IMR-90 (cell line): ENCODE measurements at regions not wholly inside any gene's neighbourhood (a gene's known extent, or its start where the extent isn't known, plus 50 kb on each side); places are given as distances from the start of the nearest gene placed in this dataset.

Source experiments
- ATAC-seq: fragments of 200-7000 bp; cut with Tn5 transposase; 2 replicates; pipeline ENCODE4 v1.9.1; 2020; ENCODE audit warnings: low read depth, mild to moderate bottlenecking, moderate library complexity
- BruUV-seq: library from RNA; stranded (reverse); fragments of 400-500 nt; replicated peaks from 2 replicates; lab custom pipeline; 2021; lab: Mats Ljungman, UMichigan
- CTCF ChIA-PET: fragments of 300-600 bp; formaldehyde crosslinking; extraction: SDS; loops from one replicate; lab custom pipeline; 2021; ENCODE audit warnings: antibody characterized with exemption; lab: Yijun Ruan, JAX
- POLR2A ChIA-PET: fragments of 300-600 bp; sonication (Branson Sonifier 250); formaldehyde crosslinking; loops from one replicate; lab custom pipeline; 2022; ENCODE audit warnings: antibody characterized with exemption; ENCODE audit not compliant: unreplicated experiment; lab: Charles Lee
- DNase-seq: peaks from one replicate; pipeline ENCODE4 v3.0.0; 2013
- H2AFZ ChIP-seq: replicated peaks from 2 replicates; pipeline ENCODE3; 2013; ENCODE audit warnings: low read length, mild to moderate bottlenecking; ENCODE audit not compliant: poor library complexity
- H2AK5ac ChIP-seq: 2 replicates; pipeline ENCODE4 v1.6.1; 2013; ENCODE audit warnings: low read depth, low read length, inconsistent platforms
- H2AK9ac ChIP-seq: replicated peaks from 2 replicates; pipeline ENCODE3; 2013; ENCODE audit warnings: mild to moderate bottlenecking, low read depth, low read length, moderate library complexity; ENCODE audit not compliant: poor library complexity
- H2BK120ac ChIP-seq: 2 replicates; pipeline ENCODE4 v1.6.1; 2013; ENCODE audit warnings: low read depth, low read length, inconsistent platforms
- H2BK15ac ChIP-seq: 3 replicates; pipeline ENCODE4 v1.6.1; 2013; ENCODE audit warnings: low read depth, low read length, inconsistent platforms
- H2BK20ac ChIP-seq: 2 replicates; pipeline ENCODE4 v1.6.1; 2013; ENCODE audit warnings: low read depth, mild to moderate bottlenecking, inconsistent platforms, low read length, moderate library complexity
- H2BK5ac ChIP-seq: 2 replicates; pipeline ENCODE4 v1.6.1; 2013; ENCODE audit warnings: mild to moderate bottlenecking, low read depth, low read length, inconsistent platforms; ENCODE audit not compliant: poor library complexity, severe bottlenecking
- H3K14ac ChIP-seq: replicated peaks from 2 replicates; pipeline ENCODE4 v1.6.1; 2013; ENCODE audit warnings: low read depth, low read length, inconsistent platforms
- H3K18ac ChIP-seq: 2 replicates; pipeline ENCODE4 v1.6.1; 2013; ENCODE audit warnings: low read depth, low read length, control low read depth
- H3K23ac ChIP-seq: 2 replicates; pipeline ENCODE4 v1.6.1; 2013; ENCODE audit warnings: low read depth, low read length, inconsistent platforms
- H3K27ac ChIP-seq: 2 replicates; pipeline ENCODE4 v1.5.1; 2013; ENCODE audit warnings: mild to moderate bottlenecking, control low read depth, low read length; ENCODE audit not compliant: insufficient read depth
- H3K27me3 ChIP-seq: 2 replicates; pipeline ENCODE4 v1.6.1; 2013; ENCODE audit warnings: low read length; ENCODE audit not compliant: control insufficient read depth, insufficient read depth
- H3K36me3 ChIP-seq: 2 replicates; pipeline ENCODE4 v1.6.1; 2013; ENCODE audit warnings: low read length, mixed read lengths; ENCODE audit not compliant: control insufficient read depth, insufficient read depth
- H3K4ac ChIP-seq: 2 replicates; pipeline ENCODE4 v1.6.1; 2013; ENCODE audit warnings: low read depth, low read length, inconsistent platforms
- H3K4me1 ChIP-seq: 2 replicates; pipeline ENCODE4 v1.6.1; 2013; ENCODE audit warnings: low read length, mixed read lengths; ENCODE audit not compliant: control insufficient read depth, insufficient read depth
- H3K4me2 ChIP-seq: 2 replicates; pipeline ENCODE4 v1.6.1; 2013; ENCODE audit warnings: low read depth, mild to moderate bottlenecking, control low read depth, low read length, moderate library complexity
- H3K4me3 ChIP-seq: 2 replicates; pipeline ENCODE4 v1.5.1; 2013; ENCODE audit warnings: low read depth, mild to moderate bottlenecking, control low read depth, low read length, moderate library complexity; ENCODE audit not compliant: insufficient read depth
- H3K56ac ChIP-seq: 2 replicates; pipeline ENCODE4 v1.6.1; 2013; ENCODE audit warnings: low read length, inconsistent platforms; ENCODE audit not compliant: insufficient read depth; ENCODE audit errors: extremely low read depth
- H3K79me1 ChIP-seq, 2 experiments: 2 replicates each; pipeline ENCODE4 v1.6.1; 2013; ENCODE audit warnings: low read length in 2 of 2, inconsistent platforms in 1 of 2, low read depth in 1 of 2
- H3K9ac ChIP-seq: 2 replicates; pipeline ENCODE4 v1.6.1; 2013; ENCODE audit warnings: low read depth, low read length, control low read depth
- H3K9me1 ChIP-seq: 2 replicates; pipeline ENCODE4 v1.6.1; 2013; ENCODE audit warnings: low read length, inconsistent platforms; ENCODE audit not compliant: insufficient read depth
- H3K9me3 ChIP-seq: 2 replicates; pipeline ENCODE4 v1.6.1; 2013; ENCODE audit warnings: low read length; ENCODE audit not compliant: control insufficient read depth, insufficient read depth
- H4K20me1 ChIP-seq: 2 replicates; pipeline ENCODE4 v1.6.1; 2013; ENCODE audit warnings: low read length, inconsistent platforms; ENCODE audit not compliant: insufficient read depth
- H4K5ac ChIP-seq: 2 replicates; pipeline ENCODE4 v1.6.1; 2013; ENCODE audit warnings: mild to moderate bottlenecking, low read depth, low read length, control low read depth
- H4K8ac ChIP-seq, 2 experiments: 2 replicates each; pipeline ENCODE4 v1.6.1; 2013; ENCODE audit warnings: low read depth in 2 of 2, low read length in 2 of 2, control low read depth in 1 of 2, inconsistent platforms in 1 of 2
- H4K91ac ChIP-seq: 2 replicates; pipeline ENCODE4 v1.6.1; 2013; ENCODE audit warnings: low read depth, low read length, inconsistent platforms; ENCODE audit not compliant: insufficient read depth
- FOS ChIP-seq: fragments of 150-350 bp; IDR thresholded peaks from 2 replicates; pipeline ENCODE4 v1.6.1; 2016; ENCODE audit warnings: low read depth, low read length
- MAFK ChIP-seq: IDR thresholded peaks from 2 replicates; pipeline ENCODE4 v1.6.1; 2012; ENCODE audit warnings: low read depth, low read length, improper control_type of control experiment
- NFE2L2 ChIP-seq: fragments of 150-350 bp; IDR thresholded peaks from 2 replicates; pipeline ENCODE4 v1.6.1; 2016; ENCODE audit warnings: low read depth, mild to moderate bottlenecking, low read length
- RCOR1 ChIP-seq: IDR thresholded peaks from 2 replicates; pipeline ENCODE4 v1.6.1; 2012; ENCODE audit warnings: mild to moderate bottlenecking, low read length, improper control_type of control experiment; ENCODE audit not compliant: insufficient replicate concordance
- RFX5 ChIP-seq: IDR thresholded peaks from 2 replicates; pipeline ENCODE4 v1.8.0; 2012; ENCODE audit warnings: low read depth, mild to moderate bottlenecking, low read length, moderate library complexity
- SMC3 ChIP-seq: fragments of 150-350 bp; IDR thresholded peaks from 2 replicates; pipeline ENCODE4 v1.6.1; 2016; ENCODE audit warnings: low read depth, mild to moderate bottlenecking, antibody characterized with exemption, low read length, moderate library complexity
- WGBS, 2 experiments: methylation state at CpG; one replicate each; pipeline versions ENCODE4 v1.1.5 to v1.1.7; 2013; ENCODE audit warnings: missing lambda C conversion rate in 2 of 2; ENCODE audit not compliant: insufficient read length in 1 of 2; ENCODE audit errors: extremely low coverage in 2 of 2; 5-methylcytosine and 5-hydroxymethylcytosine counted together
- dilution Hi-C: fragments of 300-500 bp; cut with HindIII; formaldehyde crosslinking; loops from one replicate; pipeline ENCODE4 v1.14.3; 2018; ENCODE audit warnings: low sequenced_read_pairs; ENCODE audit not compliant: unreplicated experiment
- in situ Hi-C: fragments of 300-500 bp; cut with MboI; formaldehyde crosslinking; loops from 3 replicates; pipeline ENCODE4 v1.14.3; 2019; ENCODE audit warnings: low sequenced_read_pairs, inconsistent platforms, mixed read lengths
- intact Hi-C: fragments of 100-400 bp; cut with micrococcal nuclease; formaldehyde crosslinking; loops from 2 replicates; pipeline ENCODE4 v1.10.0; 2022

- Histone ChIP-seq H3K4ac (no peak overlapping the region), H4K5ac (no peak overlapping the region), H3K14ac (no peak overlapping the region), H2AFZ (no peak overlapping the region), H3K23ac (no peak overlapping the region), H2BK120ac (no peak overlapping the region), H3K18ac (no peak overlapping the region), H3K4me2 (no peak overlapping the region), H3K4me3 (no peak overlapping the region), H3K27ac (no peak overlapping the region), H3K56ac (no peak overlapping the region), H4K8ac (no peak overlapping the region), H2AK5ac (no peak overlapping the region), H2BK20ac (no peak overlapping the region), H2BK15ac (no peak overlapping the region), H3K9me1 (no peaks in the 10 kb centered on the region), H3K27me3 (no peaks in the 10 kb centered on the region), H3K4me1 (no peaks in the 10 kb centered on the region), H3K79me1 (no peaks in the 10 kb centered on the region), H3K9me3 (no peaks in the 10 kb centered on the region), H3K9ac (no peak overlapping the region), H2BK5ac (no peak overlapping the region), H4K20me1 (no peaks in the 10 kb centered on the region), H4K91ac (no peak overlapping the region), H2AK9ac (no peak overlapping the region), H3K36me3 (no peaks in the 10 kb centered on the region)
- dilution Hi-C loops = no loop called here
- DNase-seq = no peak
- no peak for ATAC-seq
- whole genome bisulfite sequencing, 2 experiments = no CpG with 5 or more reads among the region's 2 CpGs
- POLR2A ChIA-PET = no interaction called here
- TF ChIP-seq RFX5 = no peak
- TF ChIP-seq NFE2L2 = no peak
- TF ChIP-seq FOS = no peak
- no peak for TF ChIP-seq MAFK
- TF ChIP-seq SMC3 = no peak
- TF ChIP-seq RCOR1 = no peak
- BruUV-seq = no TSS peak
- in situ Hi-C loops = no loop called here
- CTCF ChIA-PET = no interaction called here
- intact Hi-C loops = no loop called here
Measured at GRCh38 chr4:58761563-58761962, 1651.4 kb upstream of the IGFBP7 start.
